ENCODE measurements at regions not wholly inside any gene's neighbourhood (a gene's known extent, or its start where the extent isn't known, plus 50 kb on each side); places are given as distances from the start of the nearest gene placed in this dataset.

DNA sequence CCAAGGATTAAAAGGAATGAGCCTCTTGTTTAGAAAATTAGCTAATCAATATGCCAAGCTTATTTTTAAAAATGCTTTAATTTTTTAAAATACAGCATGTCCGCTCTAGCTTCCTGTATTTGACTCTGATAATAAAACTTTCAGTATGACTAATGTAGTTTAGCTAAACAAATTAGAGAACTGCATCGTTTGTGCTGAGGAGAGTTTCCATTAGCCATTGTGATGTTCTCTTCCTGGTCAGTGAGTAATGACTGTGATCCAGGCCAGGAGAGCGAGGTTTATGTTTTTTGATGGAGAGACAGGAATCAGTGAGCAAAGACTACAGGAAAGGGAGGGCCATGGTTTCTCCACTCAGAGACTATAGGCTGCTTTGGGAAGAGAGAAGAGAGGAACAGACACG is 237.2 kb upstream of the ETAA1 start:
- no TSS peak for BruUV-seq (replicated peaks)
- in situ Hi-C loops (cut with HindIII; ENCODE audit: low pct_unique_long_range_greater_than_20kb, low sequenced_read_pairs), result no loop called here
- DNase-seq (ENCODE audit: low read depth, low spot score) (no peak), ATAC-seq (no peak)
- TF ChIP-seq TCF7L2 (IDR thresholded peaks at IDR 0.05; ENCODE audit: low read depth, low read length) (no peak), POLR2AphosphoS5 (IDR thresholded peaks at IDR 0.05; ENCODE audit: low read depth, low read length) (no peak), SIN3A (IDR thresholded peaks at IDR 0.05; ENCODE audit: borderline replicate concordance, insufficient read depth, low read depth, low read length) (no peak), CTCF (IDR thresholded peaks at IDR 0.05) (no peak)
- TF ChIP-seq, protein P1, sequence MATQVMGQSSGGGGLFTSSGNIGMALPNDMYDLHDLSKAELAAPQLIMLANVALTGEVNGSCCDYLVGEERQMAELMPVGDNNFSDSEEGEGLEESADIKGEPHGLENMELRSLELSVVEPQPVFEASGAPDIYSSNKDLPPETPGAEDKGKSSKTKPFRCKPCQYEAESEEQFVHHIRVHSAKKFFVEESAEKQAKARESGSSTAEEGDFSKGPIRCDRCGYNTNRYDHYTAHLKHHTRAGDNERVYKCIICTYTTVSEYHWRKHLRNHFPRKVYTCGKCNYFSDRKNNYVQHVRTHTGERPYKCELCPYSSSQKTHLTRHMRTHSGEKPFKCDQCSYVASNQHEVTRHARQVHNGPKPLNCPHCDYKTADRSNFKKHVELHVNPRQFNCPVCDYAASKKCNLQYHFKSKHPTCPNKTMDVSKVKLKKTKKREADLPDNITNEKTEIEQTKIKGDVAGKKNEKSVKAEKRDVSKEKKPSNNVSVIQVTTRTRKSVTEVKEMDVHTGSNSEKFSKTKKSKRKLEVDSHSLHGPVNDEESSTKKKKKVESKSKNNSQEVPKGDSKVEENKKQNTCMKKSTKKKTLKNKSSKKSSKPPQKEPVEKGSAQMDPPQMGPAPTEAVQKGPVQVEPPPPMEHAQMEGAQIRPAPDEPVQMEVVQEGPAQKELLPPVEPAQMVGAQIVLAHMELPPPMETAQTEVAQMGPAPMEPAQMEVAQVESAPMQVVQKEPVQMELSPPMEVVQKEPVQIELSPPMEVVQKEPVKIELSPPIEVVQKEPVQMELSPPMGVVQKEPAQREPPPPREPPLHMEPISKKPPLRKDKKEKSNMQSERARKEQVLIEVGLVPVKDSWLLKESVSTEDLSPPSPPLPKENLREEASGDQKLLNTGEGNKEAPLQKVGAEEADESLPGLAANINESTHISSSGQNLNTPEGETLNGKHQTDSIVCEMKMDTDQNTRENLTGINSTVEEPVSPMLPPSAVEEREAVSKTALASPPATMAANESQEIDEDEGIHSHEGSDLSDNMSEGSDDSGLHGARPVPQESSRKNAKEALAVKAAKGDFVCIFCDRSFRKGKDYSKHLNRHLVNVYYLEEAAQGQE (IDR thresholded peaks at IDR 0.05; ENCODE audit: insufficient read depth in 1 of 2, low read depth in 2 of 2, low read length in 1 of 2), result no peak
- H3K27me3 ChIP-seq (ENCODE audit: control insufficient read depth, insufficient read depth, low read length), result no peaks in the 10 kb centered on the region
- no peak overlapping the region for H3K4me3 ChIP-seq (ENCODE audit: low read depth in 2 of 2, low read length in 2 of 2)
- H3K36me3 ChIP-seq (ENCODE audit: control insufficient read depth, insufficient read depth, low read length), result no peaks in the 10 kb centered on the region
- no peaks in the 10 kb centered on the region for H3K9me3 ChIP-seq (ENCODE audit: control insufficient read depth, insufficient read depth, low read depth, low read length)
- H3K4me1 ChIP-seq (ENCODE audit: control insufficient read depth, insufficient read depth, low read length), result no peaks in the 10 kb centered on the region
- H3K27ac ChIP-seq (ENCODE audit: low read length), result no peak overlapping the region
- intact Hi-C loops (cut with micrococcal nuclease; ENCODE audit: unreplicated experiment), result no loop called here
- ChIA-PET POLR2A (no interaction called here), CTCF (no interaction called here)

- CTCF ChIA-PET, result no interaction called here
- Histone ChIP-seq H3K9me3 (ENCODE audit: control insufficient read depth, insufficient read depth, low read depth, low read length) (no peaks in the 10 kb centered on the region), H3K27me3 (ENCODE audit: control insufficient read depth, insufficient read depth, low read length) (no peaks in the 10 kb centered on the region), H3K36me3 (ENCODE audit: control insufficient read depth, insufficient read depth, low read length) (no peaks in the 10 kb centered on the region), H3K27ac (ENCODE audit: low read length) (no peak overlapping the region), H3K4me1 (ENCODE audit: control insufficient read depth, insufficient read depth, low read length) (no peaks in the 10 kb centered on the region), H3K4me3 (ENCODE audit: low read depth in 2 of 2, low read length in 2 of 2) (no peak overlapping the region)
- in situ Hi-C loops (cut with HindIII; ENCODE audit: low pct_unique_long_range_greater_than_20kb, low sequenced_read_pairs) (no loop called here), intact Hi-C loops (cut with micrococcal nuclease; ENCODE audit: unreplicated experiment) (no loop called here)
- POLR2A ChIA-PET, result no interaction called here
- DNase-seq (ENCODE audit: low read depth, low spot score), result no peak
- TF ChIP-seq POLR2AphosphoS5 (IDR thresholded peaks at IDR 0.05; ENCODE audit: low read depth, low read length) (no peak), CTCF (IDR thresholded peaks at IDR 0.05) (no peak), SIN3A (IDR thresholded peaks at IDR 0.05; ENCODE audit: borderline replicate concordance, insufficient read depth, low read depth, low read length) (no peak), TCF7L2 (IDR thresholded peaks at IDR 0.05; ENCODE audit: low read depth, low read length) (no peak)
- TF ChIP-seq, protein P1 (IDR thresholded peaks at IDR 0.05; ENCODE audit: insufficient read depth in 1 of 2, low read depth in 2 of 2, low read length in 1 of 2), result no peak
- ATAC-seq, result no peak
- BruUV-seq (replicated peaks), result no TSS peak
Measured at GRCh38 chr2:67164771-67165522, 232.2 kb upstream of the ETAA1 start.
